HG02870 (cell line): ENCODE measurements at regions not wholly inside any gene's neighbourhood (a gene's known extent, or its start where the extent isn't known, plus 50 kb on each side); places are given as distances from the start of the nearest gene placed in this dataset.
"Not testable (repeated sequence)": the region's sequence is repeated elsewhere in the genome, so short reads cannot be mapped to it uniquely, and the experiment has no call there.

Experiments used
- ATAC-seq: cut with Tn5 transposase; IDR thresholded peaks from one replicate; pipeline ENCODE4 v1.9.1; 2021; ENCODE audit warnings: mild to moderate bottlenecking, moderate library complexity; ENCODE audit not compliant: unreplicated experiment

DNA sequence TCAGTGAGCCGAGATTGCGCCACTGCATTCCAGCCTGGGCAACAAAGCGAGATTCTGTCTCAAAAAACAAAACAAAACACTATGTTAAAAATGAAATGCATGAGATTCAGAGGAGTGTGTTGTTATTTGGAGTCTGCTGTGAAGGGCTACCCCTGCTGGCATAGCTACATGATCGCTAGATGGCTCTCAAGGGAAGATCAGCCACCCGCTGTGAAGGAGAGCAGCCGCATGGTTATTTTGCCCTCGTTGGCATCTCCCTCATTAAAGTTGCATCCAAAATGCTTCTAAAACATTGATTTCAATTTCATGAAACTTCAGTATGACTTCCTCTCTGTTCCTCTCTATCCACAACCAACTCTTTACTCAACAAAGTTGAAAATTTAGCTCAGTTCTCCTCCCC is 54.8 kb upstream of the NDUFV2 start:
- ATAC-seq = no peak

DNA sequence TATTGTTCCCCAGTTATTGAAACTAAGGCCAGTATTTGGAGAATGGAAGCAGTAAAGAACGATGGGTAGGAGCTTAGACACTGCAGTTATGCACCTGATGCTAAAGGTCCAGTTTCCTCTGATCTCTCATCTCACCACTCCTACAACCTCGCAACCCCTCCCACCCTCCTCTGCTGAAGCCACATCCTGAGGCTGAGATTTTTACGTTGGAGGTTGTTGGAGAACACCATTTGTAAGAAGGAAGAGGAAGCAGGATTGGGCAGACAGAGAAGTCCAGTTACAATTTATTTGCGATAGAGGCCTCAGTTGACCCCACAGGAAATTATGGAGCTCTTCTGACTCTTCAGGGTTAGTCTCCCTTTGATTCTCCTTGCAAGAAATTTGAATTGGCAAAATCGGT is 54.3 kb upstream of the NDUFV2 start:
- ATAC-seq = no peak

DNA sequence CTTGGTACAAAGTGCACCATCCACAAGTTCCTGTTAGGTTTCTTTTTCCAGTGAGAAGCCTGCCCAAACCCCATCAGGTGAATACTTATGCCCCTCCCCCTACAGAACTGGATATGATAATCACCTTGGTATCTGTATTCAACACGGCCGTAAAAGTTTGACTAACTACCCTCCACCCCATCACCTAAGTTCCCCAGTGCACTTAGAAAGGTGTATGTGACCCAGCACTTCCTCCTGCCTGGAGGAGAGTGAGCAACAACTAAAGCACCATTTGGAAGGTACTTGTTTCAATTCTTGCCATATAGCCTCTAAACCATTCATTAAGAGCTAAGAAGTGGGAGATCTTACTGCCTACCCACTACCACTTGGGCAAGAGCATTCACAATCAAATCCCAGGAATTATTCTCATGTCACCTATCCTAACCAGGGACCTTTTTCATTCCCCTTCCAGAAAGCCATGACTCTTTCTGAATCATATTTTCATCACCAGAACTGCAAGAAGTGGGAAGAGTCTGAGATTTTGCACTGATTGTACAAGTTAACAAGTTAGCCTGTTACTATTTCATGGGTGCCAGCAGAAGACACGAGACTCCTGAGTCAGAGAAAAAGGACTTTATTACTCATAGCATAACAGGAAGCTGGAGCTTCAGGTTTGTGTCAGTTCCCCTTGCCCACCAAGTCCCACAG is 53.5 kb upstream of the NDUFV2 start:
- no peak for ATAC-seq

DNA sequence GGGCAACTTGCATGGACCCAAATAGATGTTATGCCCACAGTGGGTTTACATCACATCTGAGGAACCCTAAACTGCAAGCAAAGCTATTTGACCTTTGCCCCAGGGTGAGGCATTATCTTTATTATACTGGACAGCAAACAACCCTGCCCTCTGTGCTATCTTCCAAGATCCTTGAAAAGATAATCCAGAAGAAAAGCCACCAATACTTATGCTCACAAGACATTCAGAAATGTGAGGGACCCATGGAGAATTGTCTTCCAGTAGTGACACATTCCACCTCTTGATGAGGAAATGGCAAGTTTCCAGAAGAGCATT is 53.0 kb upstream of the NDUFV2 start:
- no peak for ATAC-seq

DNA sequence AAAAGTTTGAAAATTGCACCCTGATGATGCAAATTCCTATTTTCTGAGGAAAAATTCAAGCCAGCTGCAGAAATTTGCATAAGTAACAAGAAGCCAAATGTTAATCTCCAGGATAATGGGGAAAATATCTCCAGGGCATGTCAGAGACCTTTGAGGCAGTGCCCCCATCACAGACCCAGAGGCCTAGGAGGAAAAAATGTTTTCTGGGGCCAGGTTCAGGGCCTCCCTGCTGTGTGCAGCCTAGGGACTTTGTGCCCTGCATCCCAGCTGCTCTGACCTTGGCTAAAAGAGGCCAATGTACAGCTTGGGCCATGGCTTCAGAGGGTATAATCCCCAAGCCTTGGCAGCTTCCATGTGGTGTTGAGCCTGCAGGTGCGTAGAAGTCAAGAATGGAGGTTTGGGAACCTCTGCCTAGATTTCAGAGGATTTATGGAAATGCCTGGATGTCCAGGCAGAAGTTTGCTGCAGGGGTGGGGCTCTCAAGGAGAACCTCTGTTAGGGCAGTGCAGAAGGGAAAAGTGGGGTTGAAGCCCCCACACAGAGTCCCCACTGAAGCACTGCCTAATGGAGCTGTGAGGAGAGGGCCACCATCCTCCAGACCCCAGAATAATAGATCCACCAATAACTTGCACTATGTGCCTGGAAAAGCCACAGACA is 51.7 kb upstream of the NDUFV2 start:
- not testable (repeated sequence) for ATAC-seq
